ENCODE measurements at regions not wholly inside any gene's neighbourhood (a gene's known extent, or its start where the extent isn't known, plus 50 kb on each side); places are given as distances from the start of the nearest gene placed in this dataset.

GRCh38 chr15:97858296-97858695 lies 102.2 kb upstream of the ARRDC4 start:
- Histone ChIP-seq H3K27ac (ENCODE audit: low read depth in 1 of 2, low read length in 1 of 2) (no peak overlapping the region), H3K9me3 (ENCODE audit: control insufficient read depth in 4 of 4, insufficient read depth in 3 of 4, low read length in 3 of 4) (no peaks in the 10 kb centered on the region), H3K27me3 (ENCODE audit: control insufficient read depth in 3 of 3, insufficient read depth in 3 of 3, low read length in 2 of 3) (no peaks in the 10 kb centered on the region), H3K36me3 (ENCODE audit: control insufficient read depth in 4 of 4, insufficient read depth in 4 of 4, low read length in 4 of 4) (no peaks in the 10 kb centered on the region), H3K9ac (ENCODE audit: insufficient read depth in 1 of 2, low read length in 2 of 2) (no peak overlapping the region), H3K4me3 (no peak overlapping the region), H3K4me1 (ENCODE audit: control insufficient read depth in 5 of 5, insufficient read depth in 5 of 5, low read length in 5 of 5) (no peaks in the 10 kb centered on the region)
- DNase-seq, result no peak
- no peak for ATAC-seq (ENCODE audit: insufficient read depth, low FRiP score)
- WGBS, 2 donors, result 88 to 90% methylated on average over 2 of the region's 2 CpGs
- TF ChIP-seq CTCF (IDR thresholded peaks at IDR 0.05; ENCODE audit: control extremely low read depth, extremely low read depth), result no peak

GRCh38 chr15:97861529-97862260 lies 98.8 kb upstream of the ARRDC4 start:
- H3K4me3 ChIP-seq, result no peak overlapping the region
- no peaks in the 10 kb centered on the region for H3K36me3 ChIP-seq (ENCODE audit: control insufficient read depth in 4 of 4, insufficient read depth in 4 of 4, low read length in 4 of 4)
- DNase-seq (no peak), ATAC-seq (ENCODE audit: insufficient read depth, low FRiP score) (no peak)
- WGBS, 2 donors, result 52 to 66% methylated on average over 2 of the region's 2 CpGs
- H3K4me1 ChIP-seq (ENCODE audit: control insufficient read depth in 5 of 5, insufficient read depth in 5 of 5, low read length in 5 of 5), result no peaks in the 10 kb centered on the region
- H3K27me3 ChIP-seq (ENCODE audit: control insufficient read depth in 3 of 3, insufficient read depth in 3 of 3, low read length in 2 of 3), result no peaks in the 10 kb centered on the region
- no peak overlapping the region for H3K9ac ChIP-seq (ENCODE audit: insufficient read depth in 1 of 2, low read length in 2 of 2)
- no peak for TF ChIP-seq CTCF (IDR thresholded peaks at IDR 0.05; ENCODE audit: control extremely low read depth, extremely low read depth)
- no peak overlapping the region for H3K27ac ChIP-seq (ENCODE audit: low read depth in 1 of 2, low read length in 1 of 2)
- H3K9me3 ChIP-seq (ENCODE audit: control insufficient read depth in 4 of 4, insufficient read depth in 3 of 4, low read length in 3 of 4), result no peaks in the 10 kb centered on the region

GRCh38 chr15:97866959-97867358 lies 93.5 kb upstream of the ARRDC4 start:
- no peak for TF ChIP-seq CTCF (IDR thresholded peaks at IDR 0.05; ENCODE audit: control extremely low read depth, extremely low read depth)
- H3K36me3 ChIP-seq (ENCODE audit: control insufficient read depth in 4 of 4, insufficient read depth in 4 of 4, low read length in 4 of 4), result no peaks in the 10 kb centered on the region
- no peaks in the 10 kb centered on the region for H3K4me1 ChIP-seq (ENCODE audit: control insufficient read depth in 5 of 5, insufficient read depth in 5 of 5, low read length in 5 of 5)
- no peak overlapping the region for H3K27ac ChIP-seq (ENCODE audit: low read depth in 1 of 2, low read length in 1 of 2)
- H3K4me3 ChIP-seq, result no peak overlapping the region
- 85 to 96% methylated on average over 9 of the region's 9 CpGs for WGBS, 2 donors
- DNase-seq (no peak), ATAC-seq (ENCODE audit: insufficient read depth, low FRiP score) (no peak)
- no peak overlapping the region for H3K9ac ChIP-seq (ENCODE audit: insufficient read depth in 1 of 2, low read length in 2 of 2)
- H3K9me3 ChIP-seq (ENCODE audit: control insufficient read depth in 4 of 4, insufficient read depth in 3 of 4, low read length in 3 of 4), result peaks cover 0 to 2% (median 0%) of the 10 kb centered on the region in 4 donors
- H3K27me3 ChIP-seq (ENCODE audit: control insufficient read depth in 3 of 3, insufficient read depth in 3 of 3, low read length in 2 of 3), result no peaks in the 10 kb centered on the region

GRCh38 chr15:97867870-97868269 lies 92.6 kb upstream of the ARRDC4 start:
- H3K27me3 ChIP-seq (ENCODE audit: control insufficient read depth in 3 of 3, insufficient read depth in 3 of 3, low read length in 2 of 3), result no peaks in the 10 kb centered on the region
- no peak for DNase-seq
- TF ChIP-seq CTCF (IDR thresholded peaks at IDR 0.05; ENCODE audit: control extremely low read depth, extremely low read depth), result no peak

More at GRCh38 chr15:97867870-97868269, 92.6 kb upstream of the ARRDC4 start:
- Histone ChIP-seq H3K27ac (ENCODE audit: low read depth in 1 of 2, low read length in 1 of 2) (no peak overlapping the region), H3K4me3 (no peak overlapping the region), H3K9ac (ENCODE audit: insufficient read depth in 1 of 2, low read length in 2 of 2) (no peak overlapping the region), H3K36me3 (ENCODE audit: control insufficient read depth in 4 of 4, insufficient read depth in 4 of 4, low read length in 4 of 4) (no peaks in the 10 kb centered on the region), H3K4me1 (ENCODE audit: control insufficient read depth in 5 of 5, insufficient read depth in 5 of 5, low read length in 5 of 5) (no peaks in the 10 kb centered on the region), H3K9me3 (ENCODE audit: control insufficient read depth in 4 of 4, insufficient read depth in 3 of 4, low read length in 3 of 4) (peaks cover 0 to 2% (median 0%) of the 10 kb centered on the region in 4 donors)
- WGBS, 2 donors, result 36 to 54% methylated on average over 4 of the region's 4 CpGs
- ATAC-seq (ENCODE audit: insufficient read depth, low FRiP score), result no peak

Measured in lung (tissue), 11 donors.